Tibial nerve (tissue), 3 donors: ENCODE measurements at regions not wholly inside any gene's neighbourhood (a gene's known extent, or its start where the extent isn't known, plus 50 kb on each side); places are given as distances from the start of the nearest gene placed in this dataset.

Experiments used
- POLR2A ChIP-seq, 2 donors: fragments of 450-650 bp; IDR thresholded peaks; one replicate each; pipeline ENCODE4 v1.6.1; 2017; ENCODE audit warnings: antibody characterized with exemption in 2 of 2, mild to moderate bottlenecking in 2 of 2, moderate library complexity in 2 of 2
- TF ChIP-seq, protein P1 (sequence below), 5 experiments: fragments of 200-600 bp in 3 of 5; fragments of 450-650 bp in 2 of 5; sonication (generic) in 3 of 5; IDR thresholded peaks; one replicate each; pipeline ENCODE4 v1.5.1; 2016 to 2019; ENCODE audit warnings: antibody characterized with exemption in 5 of 5, mild to moderate bottlenecking in 3 of 5, moderate library complexity in 2 of 5

DNA sequence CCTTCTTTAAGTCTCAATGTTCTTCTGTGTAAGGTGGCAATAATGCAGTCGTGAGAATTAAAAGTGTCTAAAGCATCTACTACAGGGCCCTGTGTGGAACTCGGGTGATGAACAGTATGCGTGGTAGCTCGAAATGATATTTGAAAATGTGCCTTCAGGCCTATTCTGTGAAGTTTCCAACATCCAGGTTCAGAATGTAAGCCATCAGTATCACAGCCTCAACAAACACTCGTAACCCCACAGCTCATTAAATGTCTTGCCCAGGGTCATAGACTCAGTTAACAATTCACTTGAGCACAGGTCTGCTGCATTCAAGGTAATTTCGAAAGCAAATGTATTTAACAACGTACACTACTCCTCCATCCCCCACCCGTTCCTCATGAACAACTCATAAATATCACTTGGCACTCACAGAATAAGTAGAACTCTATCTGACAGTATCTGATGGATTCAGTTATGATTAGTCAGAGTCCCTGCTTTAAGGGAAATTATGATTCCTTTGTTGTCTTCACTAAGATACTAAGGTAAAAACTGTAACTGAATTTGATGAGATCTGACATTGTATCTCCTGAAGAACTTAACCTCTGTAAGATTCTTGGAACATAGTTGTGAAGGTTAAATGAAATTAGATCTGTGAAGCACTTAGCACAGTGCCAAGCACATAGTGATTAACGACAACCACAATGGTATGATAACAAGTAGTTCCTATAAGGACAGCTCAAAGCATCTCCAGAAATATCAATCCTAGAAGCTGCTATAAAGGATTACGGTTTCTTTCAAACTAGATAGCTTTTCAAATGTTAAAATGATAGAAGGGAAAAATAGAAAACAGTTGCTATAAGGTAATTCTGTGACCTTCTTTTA is 642.3 kb downstream of the TBL1XR1 start:
- TF ChIP-seq, protein P1, sequence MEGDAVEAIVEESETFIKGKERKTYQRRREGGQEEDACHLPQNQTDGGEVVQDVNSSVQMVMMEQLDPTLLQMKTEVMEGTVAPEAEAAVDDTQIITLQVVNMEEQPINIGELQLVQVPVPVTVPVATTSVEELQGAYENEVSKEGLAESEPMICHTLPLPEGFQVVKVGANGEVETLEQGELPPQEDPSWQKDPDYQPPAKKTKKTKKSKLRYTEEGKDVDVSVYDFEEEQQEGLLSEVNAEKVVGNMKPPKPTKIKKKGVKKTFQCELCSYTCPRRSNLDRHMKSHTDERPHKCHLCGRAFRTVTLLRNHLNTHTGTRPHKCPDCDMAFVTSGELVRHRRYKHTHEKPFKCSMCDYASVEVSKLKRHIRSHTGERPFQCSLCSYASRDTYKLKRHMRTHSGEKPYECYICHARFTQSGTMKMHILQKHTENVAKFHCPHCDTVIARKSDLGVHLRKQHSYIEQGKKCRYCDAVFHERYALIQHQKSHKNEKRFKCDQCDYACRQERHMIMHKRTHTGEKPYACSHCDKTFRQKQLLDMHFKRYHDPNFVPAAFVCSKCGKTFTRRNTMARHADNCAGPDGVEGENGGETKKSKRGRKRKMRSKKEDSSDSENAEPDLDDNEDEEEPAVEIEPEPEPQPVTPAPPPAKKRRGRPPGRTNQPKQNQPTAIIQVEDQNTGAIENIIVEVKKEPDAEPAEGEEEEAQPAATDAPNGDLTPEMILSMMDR (IDR thresholded peaks at IDR 0.05) = no peak
- no peak for TF ChIP-seq POLR2A (IDR thresholded peaks at IDR 0.05)
